Parathyroid adenoma (tissue), 2 donors: ENCODE measurements at regions not wholly inside any gene's neighbourhood (a gene's known extent, or its start where the extent isn't known, plus 50 kb on each side); places are given as distances from the start of the nearest gene placed in this dataset.

Source experiments
- H2AFZ ChIP-seq: fragments of 300-600 bp; sonication (generic); one replicate; pipeline ENCODE4 v1.7.0; 2017; ENCODE audit warnings: antibody characterized with exemption, mild to moderate bottlenecking
- H3K27ac ChIP-seq: fragments of 300-600 bp; sonication (generic); one replicate; pipeline ENCODE4 v1.7.0; 2017
- H3K27me3 ChIP-seq: fragments of 300-600 bp; sonication (generic); one replicate; pipeline ENCODE4 v1.7.0; 2017; ENCODE audit warnings: low read length; ENCODE audit not compliant: control insufficient read depth, insufficient read depth
- H3K36me3 ChIP-seq: fragments of 300-600 bp; sonication (generic); one replicate; pipeline ENCODE4 v1.7.0; 2017; ENCODE audit warnings: low read length; ENCODE audit not compliant: control insufficient read depth, insufficient read depth
- H3K4me1 ChIP-seq: fragments of 300-600 bp; sonication (generic); one replicate; pipeline ENCODE4 v1.7.0; 2017; ENCODE audit warnings: control low read depth
- H3K4me2 ChIP-seq: fragments of 300-600 bp; sonication (generic); one replicate; pipeline ENCODE4 v1.7.0; 2017; ENCODE audit warnings: low read length
- H3K4me3 ChIP-seq: fragments of 300-600 bp; sonication (generic); one replicate; pipeline ENCODE4 v1.7.0; 2017; ENCODE audit warnings: low read depth, low read length
- H3K79me2 ChIP-seq: fragments of 300-600 bp; sonication (generic); one replicate; pipeline ENCODE4 v1.7.0; 2017; ENCODE audit warnings: control low read depth
- H3K9ac ChIP-seq: fragments of 300-600 bp; sonication (generic); one replicate; pipeline ENCODE4 v1.7.0; 2017; ENCODE audit warnings: mild to moderate bottlenecking
- H3K9me3 ChIP-seq: fragments of 300-600 bp; sonication (generic); one replicate; pipeline ENCODE4 v1.7.0; 2017; ENCODE audit warnings: low read length; ENCODE audit not compliant: control insufficient read depth
- TF ChIP-seq, protein P1 (sequence below): fragments of 300-600 bp; sonication (generic); IDR thresholded peaks from one replicate; pipeline ENCODE4 v1.7.0; 2017; ENCODE audit warnings: antibody characterized with exemption, mild to moderate bottlenecking
- donor health status: primary hyperparathyroidism.

DNA sequence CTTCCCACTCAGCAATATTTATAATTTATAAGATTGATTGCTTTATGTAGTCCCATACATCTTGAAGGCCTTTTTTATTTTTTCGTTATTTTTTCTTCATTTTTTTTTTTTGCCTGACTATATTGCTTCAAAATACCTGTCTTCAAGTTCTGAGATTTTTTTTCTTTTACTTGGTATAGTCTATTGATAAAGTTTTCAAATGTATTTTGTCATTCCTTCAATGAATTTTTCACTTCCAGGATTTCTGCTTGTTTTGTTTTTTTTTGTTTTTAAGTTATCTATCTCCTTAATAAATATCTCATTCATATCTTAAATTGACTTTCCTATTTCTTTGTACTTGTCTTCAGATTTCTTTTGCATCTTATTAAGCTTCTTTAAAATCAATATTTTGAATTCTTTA lies 905.6 kb upstream of the CDH6 start:
- no peak overlapping the region for H3K27ac ChIP-seq
- H3K4me3 ChIP-seq = no peak overlapping the region
- H3K4me2 ChIP-seq = no peak overlapping the region
- no peak overlapping the region for H2AFZ ChIP-seq
- TF ChIP-seq, protein P1, sequence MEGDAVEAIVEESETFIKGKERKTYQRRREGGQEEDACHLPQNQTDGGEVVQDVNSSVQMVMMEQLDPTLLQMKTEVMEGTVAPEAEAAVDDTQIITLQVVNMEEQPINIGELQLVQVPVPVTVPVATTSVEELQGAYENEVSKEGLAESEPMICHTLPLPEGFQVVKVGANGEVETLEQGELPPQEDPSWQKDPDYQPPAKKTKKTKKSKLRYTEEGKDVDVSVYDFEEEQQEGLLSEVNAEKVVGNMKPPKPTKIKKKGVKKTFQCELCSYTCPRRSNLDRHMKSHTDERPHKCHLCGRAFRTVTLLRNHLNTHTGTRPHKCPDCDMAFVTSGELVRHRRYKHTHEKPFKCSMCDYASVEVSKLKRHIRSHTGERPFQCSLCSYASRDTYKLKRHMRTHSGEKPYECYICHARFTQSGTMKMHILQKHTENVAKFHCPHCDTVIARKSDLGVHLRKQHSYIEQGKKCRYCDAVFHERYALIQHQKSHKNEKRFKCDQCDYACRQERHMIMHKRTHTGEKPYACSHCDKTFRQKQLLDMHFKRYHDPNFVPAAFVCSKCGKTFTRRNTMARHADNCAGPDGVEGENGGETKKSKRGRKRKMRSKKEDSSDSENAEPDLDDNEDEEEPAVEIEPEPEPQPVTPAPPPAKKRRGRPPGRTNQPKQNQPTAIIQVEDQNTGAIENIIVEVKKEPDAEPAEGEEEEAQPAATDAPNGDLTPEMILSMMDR = no peak
- no peaks in the 10 kb centered on the region for H3K4me1 ChIP-seq
- no peaks in the 10 kb centered on the region for H3K79me2 ChIP-seq
- H3K36me3 ChIP-seq = no peaks in the 10 kb centered on the region
- no peaks in the 10 kb centered on the region for H3K9me3 ChIP-seq
- H3K27me3 ChIP-seq = no peaks in the 10 kb centered on the region
- H3K9ac ChIP-seq = no peak overlapping the region

DNA sequence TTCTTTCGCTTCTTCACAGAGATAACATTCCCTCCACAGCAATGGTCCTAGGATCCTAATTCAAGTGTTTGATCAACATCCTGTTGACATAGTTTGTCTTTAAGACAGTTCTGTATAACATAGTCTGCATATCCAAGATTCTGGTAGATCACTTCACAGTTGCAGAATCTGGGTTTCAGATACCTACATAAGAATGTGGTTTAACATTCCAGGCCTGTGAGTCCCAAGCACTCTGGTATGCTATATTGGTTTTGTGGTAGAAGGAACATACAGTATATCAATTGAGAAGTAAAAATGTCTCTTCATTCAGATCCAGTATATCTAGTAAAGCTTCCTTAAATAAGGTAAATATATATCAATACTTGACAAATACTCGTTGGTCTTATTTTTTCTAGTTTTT lies 914.2 kb upstream of the CDH6 start:
- H3K79me2 ChIP-seq = no peaks in the 10 kb centered on the region
- H3K4me3 ChIP-seq = no peak overlapping the region
- H3K9me3 ChIP-seq = no peaks in the 10 kb centered on the region
- H3K4me1 ChIP-seq = no peaks in the 10 kb centered on the region
- no peak overlapping the region for H2AFZ ChIP-seq
- TF ChIP-seq, protein P1 = no peak
- no peak overlapping the region for H3K27ac ChIP-seq
- no peak overlapping the region for H3K4me2 ChIP-seq
- H3K9ac ChIP-seq = no peak overlapping the region
- H3K27me3 ChIP-seq = no peaks in the 10 kb centered on the region
- no peaks in the 10 kb centered on the region for H3K36me3 ChIP-seq

DNA sequence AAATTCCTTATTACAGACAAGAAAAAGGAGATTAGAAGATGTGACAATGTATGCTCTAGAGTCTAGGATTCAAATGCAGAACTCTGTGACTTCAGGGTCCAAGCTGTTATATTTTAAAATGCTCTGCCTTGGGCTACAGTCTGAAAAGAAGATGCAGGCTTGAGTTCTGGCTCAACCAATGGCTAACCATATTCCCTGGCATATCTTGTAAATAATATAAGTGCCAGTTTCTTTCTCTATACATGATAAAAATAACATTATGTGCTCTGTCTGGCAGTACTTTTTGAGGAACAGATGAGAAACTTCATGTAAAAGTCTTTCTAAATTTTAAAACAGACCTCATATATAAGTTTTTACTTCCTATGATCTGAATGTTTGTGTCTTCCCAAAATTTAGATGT lies 926.5 kb upstream of the CDH6 start:
- Histone ChIP-seq H3K9ac (no peak overlapping the region), H3K4me2 (no peak overlapping the region), H3K79me2 (no peaks in the 10 kb centered on the region), H3K4me3 (no peak overlapping the region), H3K4me1 (no peaks in the 10 kb centered on the region), H3K9me3 (no peaks in the 10 kb centered on the region), H3K27ac (no peak overlapping the region), H2AFZ (no peak overlapping the region), H3K27me3 (no peaks in the 10 kb centered on the region), H3K36me3 (no peaks in the 10 kb centered on the region)
- TF ChIP-seq, protein P1 = no peak

DNA sequence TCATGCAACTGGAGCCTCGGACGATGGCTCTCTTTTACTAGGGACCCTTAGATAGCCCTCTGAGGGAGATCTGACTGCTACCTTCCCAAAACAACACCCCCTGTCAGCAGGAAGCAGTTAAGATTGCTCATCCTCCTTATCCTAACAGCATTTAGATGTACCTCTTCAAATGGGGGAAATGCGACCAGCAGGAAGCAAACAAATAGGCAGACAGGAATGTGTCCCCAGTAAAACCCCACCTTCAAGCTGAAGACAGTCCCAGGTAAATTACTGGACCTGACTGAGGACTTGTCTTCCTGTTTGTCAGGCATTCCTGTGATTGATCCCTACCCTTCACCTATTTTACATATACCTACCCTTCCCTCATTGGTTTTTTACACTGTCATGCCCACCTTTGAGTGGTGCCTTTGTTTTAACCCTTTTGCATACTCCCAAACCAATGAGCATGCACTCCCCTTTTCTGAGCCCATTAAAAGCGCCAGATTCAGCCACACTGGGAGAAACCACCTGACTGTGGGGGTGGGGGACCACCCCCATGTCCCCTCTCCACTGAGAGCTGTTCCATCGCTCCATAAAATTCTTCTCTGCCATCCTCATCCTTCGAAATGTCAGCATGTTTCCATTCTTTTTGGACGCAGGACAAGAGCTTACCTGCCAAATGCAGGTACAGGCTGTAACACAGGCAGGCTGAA lies 954.0 kb upstream of the CDH6 start:
- Histone ChIP-seq H3K27me3 (no peaks in the 10 kb centered on the region), H3K9me3 (no peaks in the 10 kb centered on the region), H3K4me2 (no peak overlapping the region), H2AFZ (no peak overlapping the region), H3K36me3 (no peaks in the 10 kb centered on the region), H3K9ac (no peak overlapping the region), H3K4me3 (no peak overlapping the region), H3K4me1 (no peaks in the 10 kb centered on the region), H3K79me2 (no peaks in the 10 kb centered on the region), H3K27ac (no peak overlapping the region)
- TF ChIP-seq, protein P1 = no peak

DNA sequence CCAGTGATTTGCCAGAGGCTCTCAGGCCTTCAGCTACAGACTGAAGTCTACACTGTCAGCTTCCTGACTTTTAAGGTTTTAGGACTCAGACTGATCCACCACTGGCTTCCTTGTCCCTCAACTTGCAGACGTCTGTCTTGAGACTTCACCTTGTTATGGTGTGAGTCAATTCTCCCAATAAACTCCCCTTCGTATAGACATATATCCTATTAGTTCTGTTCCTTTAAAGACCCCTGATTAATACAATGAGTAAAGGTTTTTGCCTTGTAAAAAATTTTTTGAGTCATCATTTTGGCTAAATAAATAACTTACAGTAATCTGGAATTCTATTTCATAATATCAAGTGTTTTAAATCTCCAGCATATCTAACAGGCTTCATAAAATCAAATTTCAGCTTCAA lies 956.3 kb upstream of the CDH6 start:
- TF ChIP-seq, protein P1 = no peak
- Histone ChIP-seq H3K4me1 (no peaks in the 10 kb centered on the region), H3K4me3 (no peak overlapping the region), H2AFZ (no peak overlapping the region), H3K9ac (no peak overlapping the region), H3K9me3 (no peaks in the 10 kb centered on the region), H3K79me2 (no peaks in the 10 kb centered on the region), H3K36me3 (no peaks in the 10 kb centered on the region), H3K27ac (no peak overlapping the region), H3K4me2 (no peak overlapping the region), H3K27me3 (no peaks in the 10 kb centered on the region)
